ENCODE measurements at regions not wholly inside any gene's neighbourhood (a gene's known extent, or its start where the extent isn't known, plus 50 kb on each side); places are given as distances from the start of the nearest gene placed in this dataset.

DNA sequence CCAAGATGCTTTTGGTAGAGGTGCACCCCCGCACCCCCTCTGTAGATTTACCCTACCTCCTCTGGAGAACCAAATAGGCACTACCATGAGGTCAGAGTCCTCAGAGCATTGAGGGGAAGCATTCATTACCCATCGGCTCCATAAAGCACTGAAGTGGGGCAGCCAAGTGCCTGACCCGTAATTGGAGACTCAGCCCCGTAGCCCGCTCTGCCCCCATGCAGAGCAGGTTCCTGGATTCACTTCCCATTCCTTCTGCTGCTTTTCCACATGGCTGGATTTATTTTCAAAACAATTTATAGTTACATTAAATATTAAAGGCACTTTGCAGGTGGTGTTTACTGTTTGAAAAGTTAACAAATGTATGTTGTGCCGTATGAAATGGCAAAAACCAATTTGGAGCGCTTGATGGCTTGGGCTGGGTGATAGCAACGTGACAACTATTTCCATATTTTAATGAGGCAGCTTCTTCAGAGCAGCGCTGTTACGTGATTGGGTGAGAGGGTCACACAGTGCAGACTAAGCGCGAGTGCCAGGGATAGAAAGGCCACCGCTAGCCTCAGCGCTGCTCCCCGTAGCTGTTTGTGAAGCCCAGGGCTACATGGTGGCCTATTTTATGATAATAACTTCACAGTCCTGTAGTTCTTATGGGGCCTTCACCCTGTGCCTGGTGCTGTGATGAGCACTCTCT lies 373.8 kb upstream of the PROK2 start:
- TF ChIP-seq, protein P1, sequence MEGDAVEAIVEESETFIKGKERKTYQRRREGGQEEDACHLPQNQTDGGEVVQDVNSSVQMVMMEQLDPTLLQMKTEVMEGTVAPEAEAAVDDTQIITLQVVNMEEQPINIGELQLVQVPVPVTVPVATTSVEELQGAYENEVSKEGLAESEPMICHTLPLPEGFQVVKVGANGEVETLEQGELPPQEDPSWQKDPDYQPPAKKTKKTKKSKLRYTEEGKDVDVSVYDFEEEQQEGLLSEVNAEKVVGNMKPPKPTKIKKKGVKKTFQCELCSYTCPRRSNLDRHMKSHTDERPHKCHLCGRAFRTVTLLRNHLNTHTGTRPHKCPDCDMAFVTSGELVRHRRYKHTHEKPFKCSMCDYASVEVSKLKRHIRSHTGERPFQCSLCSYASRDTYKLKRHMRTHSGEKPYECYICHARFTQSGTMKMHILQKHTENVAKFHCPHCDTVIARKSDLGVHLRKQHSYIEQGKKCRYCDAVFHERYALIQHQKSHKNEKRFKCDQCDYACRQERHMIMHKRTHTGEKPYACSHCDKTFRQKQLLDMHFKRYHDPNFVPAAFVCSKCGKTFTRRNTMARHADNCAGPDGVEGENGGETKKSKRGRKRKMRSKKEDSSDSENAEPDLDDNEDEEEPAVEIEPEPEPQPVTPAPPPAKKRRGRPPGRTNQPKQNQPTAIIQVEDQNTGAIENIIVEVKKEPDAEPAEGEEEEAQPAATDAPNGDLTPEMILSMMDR (IDR thresholded peaks at IDR 0.05): no peak
- no peak for TF ChIP-seq POLR2A (IDR thresholded peaks at IDR 0.05)

All from testis (tissue), 2 donors.